GM18499 (cell line): ENCODE measurements at regions not wholly inside any gene's neighbourhood (a gene's known extent, or its start where the extent isn't known, plus 50 kb on each side); places are given as distances from the start of the nearest gene placed in this dataset.
"Not testable (repeated sequence)": the region's sequence is repeated elsewhere in the genome, so short reads cannot be mapped to it uniquely, and the experiment has no call there.

ENCODE experiments used
- ATAC-seq: cut with Tn5 transposase; IDR thresholded peaks from one replicate; pipeline ENCODE4 v1.9.1; 2021; ENCODE audit warnings: moderate number of reproducible peaks; ENCODE audit not compliant: insufficient read depth, unreplicated experiment

GRCh38 chr4:162851241-162851758 is 315.4 kb downstream of the NAF1 start:
- not testable (repeated sequence) for ATAC-seq

- no peak for ATAC-seq
Measured at GRCh38 chr4:162849937-162850336, 316.8 kb downstream of the NAF1 start.

GRCh38 chr4:162847945-162848549 is 318.6 kb downstream of the NAF1 start:
- no peak for ATAC-seq

DNA sequence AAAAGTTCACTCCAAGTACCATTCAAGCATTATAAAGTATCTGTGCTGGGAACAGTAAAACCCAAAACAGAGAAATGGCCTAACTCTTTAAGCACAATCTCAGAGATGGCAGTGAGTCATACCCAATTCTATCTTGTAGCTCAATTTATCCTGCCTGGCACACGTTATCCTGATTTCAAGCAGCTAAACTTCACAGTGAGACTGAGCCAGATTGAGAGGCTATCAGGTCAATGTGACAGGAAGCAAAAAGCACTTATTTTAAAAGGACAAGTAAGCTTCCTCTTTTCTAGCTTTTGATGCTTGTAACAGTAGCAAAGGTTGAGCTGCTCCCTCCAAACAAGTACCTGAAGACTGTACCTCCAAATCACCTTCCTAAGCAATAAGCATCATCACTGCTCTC is 324.9 kb downstream of the NAF1 start:
- ATAC-seq = no peak

DNA sequence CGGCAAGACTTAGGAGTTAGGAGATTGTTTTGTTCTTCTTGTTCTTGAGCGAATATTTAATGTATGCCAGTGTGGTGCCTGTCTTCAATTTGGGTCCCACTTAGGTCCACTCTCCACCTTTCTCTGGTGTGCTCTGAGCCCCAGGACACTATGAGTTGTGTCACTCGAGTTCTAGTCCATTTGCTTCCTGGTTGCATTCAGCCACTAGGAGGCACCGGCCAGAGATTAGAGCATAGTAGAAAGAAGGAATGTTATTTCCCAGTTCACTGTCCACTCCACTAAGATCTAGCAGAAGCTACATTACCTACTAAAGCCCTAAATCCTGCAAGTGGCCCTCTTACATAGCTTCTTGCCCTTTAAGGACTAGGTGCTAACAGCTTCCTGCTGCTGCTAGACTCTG is 326.9 kb downstream of the NAF1 start:
- ATAC-seq = no peak

GRCh38 chr4:162838671-162839070 is 328.0 kb downstream of the NAF1 start:
- ATAC-seq = no peak

GRCh38 chr4:162837679-162838078 is 329.0 kb downstream of the NAF1 start:
- ATAC-seq = no peak

GRCh38 chr4:162837241-162837640 is 329.4 kb downstream of the NAF1 start:
- ATAC-seq = no peak

GRCh38 chr4:162836773-162837172 is 329.9 kb downstream of the NAF1 start:
- no peak for ATAC-seq

DNA sequence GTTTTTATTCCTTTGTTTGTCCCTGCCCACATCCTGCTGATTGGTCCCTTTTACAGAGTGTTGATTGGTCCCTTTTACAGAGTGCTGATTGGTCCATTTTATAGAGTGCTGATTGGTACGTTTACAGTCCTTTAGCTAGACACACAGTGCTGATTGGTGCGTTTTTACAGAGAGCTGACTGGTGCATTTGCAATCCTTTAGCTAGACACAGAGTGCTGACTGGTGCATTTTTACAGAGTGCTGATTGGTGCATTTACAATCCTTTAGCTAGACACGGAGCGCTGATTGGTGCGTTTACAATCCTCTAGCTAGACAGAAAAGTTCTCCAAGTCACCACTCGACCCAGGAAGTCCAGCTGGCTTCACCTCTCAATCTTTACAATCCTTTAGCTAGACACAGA is 330.4 kb downstream of the NAF1 start:
- not testable (repeated sequence) for ATAC-seq

DNA sequence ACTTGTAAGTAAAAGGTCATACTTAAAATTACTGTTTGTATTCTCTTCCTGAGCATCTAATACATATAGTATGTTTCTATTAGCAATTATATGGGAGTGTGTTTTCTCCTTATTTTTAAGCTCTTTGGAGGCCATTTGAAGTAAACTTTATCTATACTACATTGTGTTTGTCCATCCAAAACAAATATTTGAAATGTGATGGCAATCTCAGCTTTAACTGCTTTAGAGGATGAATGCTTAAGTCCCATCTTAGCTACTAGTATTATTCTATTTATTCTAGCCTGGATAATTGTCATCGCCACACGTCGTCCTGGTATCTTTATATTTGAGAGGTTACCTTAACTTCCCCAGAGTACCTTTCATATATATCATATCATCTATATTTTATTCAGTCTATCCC is 335.8 kb downstream of the NAF1 start:
- no peak for ATAC-seq

GRCh38 chr4:162817374-162817773 is 349.3 kb downstream of the NAF1 start:
- not testable (repeated sequence) for ATAC-seq

DNA sequence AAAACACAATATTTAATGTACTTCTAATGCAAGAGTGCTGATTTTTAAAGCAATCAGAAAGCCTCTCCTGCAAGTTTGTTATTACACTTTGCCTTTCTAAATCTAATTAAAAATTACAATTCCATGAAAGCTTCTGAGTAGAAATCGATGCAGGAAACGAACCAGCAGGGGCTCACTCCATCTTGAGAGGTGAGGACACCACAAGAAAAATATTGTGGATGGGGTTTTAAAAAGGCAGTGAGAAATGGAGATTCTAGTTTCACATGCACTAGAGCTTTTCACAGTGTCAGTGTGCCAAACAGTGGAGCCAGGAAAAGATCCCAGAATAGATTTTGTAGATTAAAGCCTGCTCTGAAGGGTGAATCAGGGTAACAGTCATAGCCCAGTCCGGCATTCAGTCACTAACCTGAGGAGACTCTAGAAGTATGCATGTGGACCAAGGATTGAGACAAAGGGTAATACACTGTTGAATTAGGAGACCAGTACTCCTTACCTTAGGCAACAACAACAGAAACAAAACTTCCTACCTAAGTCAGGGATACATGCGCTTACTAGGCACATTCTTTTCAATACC is 362.3 kb downstream of the NAF1 start:
- ATAC-seq = no peak

GRCh38 chr4:162803378-162803777 is 363.3 kb downstream of the NAF1 start:
- no peak for ATAC-seq

GRCh38 chr4:162797108-162797507 is 369.6 kb downstream of the NAF1 start:
- ATAC-seq = no peak

DNA sequence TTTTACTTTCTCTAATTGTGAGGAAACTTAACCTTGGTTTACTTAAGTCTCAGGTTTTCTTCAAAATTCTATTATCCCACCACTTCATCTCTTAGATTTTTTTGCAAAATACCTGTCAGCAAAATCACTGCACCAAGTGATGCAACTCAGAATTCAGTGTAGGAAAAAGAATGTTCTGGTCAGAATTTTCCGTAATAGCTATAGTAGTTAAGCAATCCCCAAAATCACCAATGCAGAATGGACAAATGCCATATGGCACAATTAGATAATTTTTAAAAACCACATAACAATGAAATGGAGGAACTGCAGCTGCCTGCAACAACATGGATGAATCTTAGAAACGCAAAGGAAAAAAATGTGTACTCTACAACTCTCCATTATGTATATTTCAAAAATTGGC is 373.1 kb downstream of the NAF1 start:
- ATAC-seq = no peak

- ATAC-seq = no peak
Measured at GRCh38 chr4:162793004-162793403, 373.7 kb downstream of the NAF1 start.

DNA sequence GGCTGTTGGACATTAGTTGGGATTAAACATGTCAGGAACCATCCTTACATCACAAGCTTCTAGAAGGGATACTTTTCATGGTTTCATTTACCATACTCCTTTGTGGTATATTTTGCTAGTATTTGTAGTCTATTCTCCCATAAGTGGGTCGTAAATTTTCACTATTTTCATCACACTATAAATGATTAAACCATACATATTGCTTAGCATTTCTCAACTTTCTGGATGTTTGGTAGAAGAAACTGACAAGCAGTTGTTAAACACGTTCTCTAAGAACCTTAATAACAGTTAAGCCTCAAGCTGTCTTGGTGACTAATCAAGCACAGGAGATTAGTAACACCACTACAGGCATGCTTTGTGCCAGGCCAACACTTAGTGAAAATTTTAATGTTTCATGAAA is 375.5 kb downstream of the NAF1 start:
- ATAC-seq = no peak

DNA sequence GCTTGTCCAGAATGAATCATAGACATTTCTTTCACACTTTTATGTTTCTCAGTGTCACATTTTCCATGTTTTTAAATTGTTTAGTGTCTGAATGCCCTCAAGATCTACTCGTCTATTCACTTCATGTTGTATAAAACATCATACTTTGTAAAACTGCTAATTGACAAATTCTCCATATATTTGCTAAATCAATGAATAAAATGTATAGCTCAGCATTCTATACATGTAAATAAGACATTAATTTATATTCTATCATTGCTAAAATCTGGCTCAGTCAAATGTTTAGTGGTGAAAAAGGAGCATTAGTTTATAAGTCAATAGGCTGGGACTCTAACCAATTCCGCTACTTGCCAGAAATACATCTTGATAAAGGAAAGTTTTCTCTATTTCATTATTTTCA is 379.6 kb downstream of the NAF1 start:
- ATAC-seq = no peak

DNA sequence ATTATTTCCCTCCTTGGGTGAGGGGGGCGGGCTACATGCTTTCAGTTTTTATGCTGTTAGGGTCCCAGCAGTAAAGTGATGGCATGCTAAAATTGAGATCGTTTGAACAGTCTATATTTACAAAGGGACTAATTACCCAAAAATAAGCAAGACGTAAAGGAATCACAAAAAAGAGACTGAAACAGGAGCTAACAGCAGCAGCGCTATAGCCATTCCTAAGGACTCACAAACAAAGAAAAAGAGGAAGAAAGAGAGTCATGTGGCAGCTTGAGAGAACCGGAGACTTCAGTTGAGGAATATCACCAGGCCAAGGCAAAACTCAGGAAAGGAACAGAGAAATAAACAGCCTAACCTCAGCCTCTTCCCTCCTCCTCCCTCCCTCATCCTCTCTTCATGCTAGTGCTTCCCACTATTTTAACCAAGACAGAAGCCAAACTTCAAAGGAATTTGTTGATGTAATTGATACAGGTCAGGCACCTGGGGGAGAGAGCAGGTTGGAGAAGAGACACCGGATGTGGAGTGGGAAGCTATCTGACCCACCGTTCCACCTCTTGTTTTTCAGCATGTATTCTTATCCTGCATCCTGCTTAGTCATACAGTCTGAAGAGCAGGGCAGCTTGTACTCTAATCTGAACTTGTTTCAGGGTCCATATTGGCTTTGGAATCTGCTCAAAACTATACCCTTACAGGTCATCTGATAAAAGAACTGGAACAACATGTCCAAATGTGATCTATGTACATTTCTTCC is 383.7 kb downstream of the NAF1 start:
- no peak for ATAC-seq

DNA sequence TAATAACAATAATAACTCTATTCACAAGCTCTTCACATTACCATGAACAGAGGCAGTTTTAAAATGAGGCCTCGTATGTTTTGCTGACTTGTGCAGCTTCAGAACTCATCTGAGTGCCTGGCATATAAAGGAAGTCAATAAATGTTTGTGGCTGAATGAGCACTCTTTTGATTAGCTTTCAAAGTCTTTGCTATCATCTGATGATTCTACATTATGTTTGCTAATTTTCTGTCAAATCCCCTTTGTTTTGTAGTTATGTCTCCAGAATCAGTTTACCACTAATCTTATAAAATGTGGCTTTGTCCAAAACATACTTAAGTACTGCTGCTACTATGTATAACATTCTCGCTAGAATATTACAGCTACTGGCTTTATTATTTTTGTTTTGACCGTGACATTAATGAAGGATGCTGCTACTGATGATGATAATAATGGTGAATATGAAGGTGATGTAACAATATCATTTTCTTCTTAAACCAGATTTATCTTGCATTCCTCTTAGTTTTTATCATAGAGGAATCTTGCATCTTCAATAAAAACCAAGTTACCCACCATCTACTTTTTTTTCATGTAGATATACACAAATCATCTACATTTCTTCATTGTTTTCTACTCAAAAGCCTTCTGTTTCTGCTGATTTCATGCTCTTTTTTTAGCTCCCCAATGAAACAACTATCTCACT is 384.5 kb downstream of the NAF1 start:
- no peak for ATAC-seq
